ENCODE measurements at regions not wholly inside any gene's neighbourhood (a gene's known extent, or its start where the extent isn't known, plus 50 kb on each side); places are given as distances from the start of the nearest gene placed in this dataset.
A peak's percentile ranks its signal among the peaks of the same experiment; 100 is the strongest.

DNA sequence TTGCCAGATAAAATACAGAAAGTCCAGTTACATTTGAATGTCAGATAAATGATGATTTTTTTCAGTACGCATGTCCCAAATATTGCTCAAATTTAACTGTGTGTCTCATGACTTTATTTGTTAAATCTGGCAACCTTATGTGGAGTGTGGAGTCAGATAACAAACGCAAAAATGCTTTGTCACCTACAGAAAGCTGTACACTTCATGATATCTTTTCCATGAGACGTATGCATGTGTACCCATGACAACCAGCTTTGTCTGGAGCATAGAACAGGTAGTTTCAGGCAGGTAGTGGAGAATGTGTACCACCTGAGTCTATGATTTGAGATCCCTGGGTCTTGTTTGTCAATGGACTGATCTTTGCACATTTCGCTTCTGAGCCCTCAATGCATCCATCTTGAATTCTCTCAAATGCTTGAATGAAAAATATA, 105.5 kb upstream of the CPEB4 start:
- TF ChIP-seq, protein P1, sequence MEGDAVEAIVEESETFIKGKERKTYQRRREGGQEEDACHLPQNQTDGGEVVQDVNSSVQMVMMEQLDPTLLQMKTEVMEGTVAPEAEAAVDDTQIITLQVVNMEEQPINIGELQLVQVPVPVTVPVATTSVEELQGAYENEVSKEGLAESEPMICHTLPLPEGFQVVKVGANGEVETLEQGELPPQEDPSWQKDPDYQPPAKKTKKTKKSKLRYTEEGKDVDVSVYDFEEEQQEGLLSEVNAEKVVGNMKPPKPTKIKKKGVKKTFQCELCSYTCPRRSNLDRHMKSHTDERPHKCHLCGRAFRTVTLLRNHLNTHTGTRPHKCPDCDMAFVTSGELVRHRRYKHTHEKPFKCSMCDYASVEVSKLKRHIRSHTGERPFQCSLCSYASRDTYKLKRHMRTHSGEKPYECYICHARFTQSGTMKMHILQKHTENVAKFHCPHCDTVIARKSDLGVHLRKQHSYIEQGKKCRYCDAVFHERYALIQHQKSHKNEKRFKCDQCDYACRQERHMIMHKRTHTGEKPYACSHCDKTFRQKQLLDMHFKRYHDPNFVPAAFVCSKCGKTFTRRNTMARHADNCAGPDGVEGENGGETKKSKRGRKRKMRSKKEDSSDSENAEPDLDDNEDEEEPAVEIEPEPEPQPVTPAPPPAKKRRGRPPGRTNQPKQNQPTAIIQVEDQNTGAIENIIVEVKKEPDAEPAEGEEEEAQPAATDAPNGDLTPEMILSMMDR (conservative IDR thresholded peaks at IDR 0.05; ENCODE audit: low read depth), result no peak
- no peak for DNase-seq (ENCODE audit: low spot score)
- H3K27ac ChIP-seq, result peak overlapping the region; percentile 81
- POLR2A ChIA-PET (ENCODE audit: low non-redundant PET), result no interaction called here
- CTCF ChIA-PET, result no interaction called here

- CTCF ChIA-PET, result interaction anchor here (0.6 kb wide), 1 partner anchor 9 kb away, joined by 3 read pairs; no protein-coding TSS in a partner anchor
- DNase-seq (ENCODE audit: low spot score), result no peak
- POLR2A ChIA-PET (ENCODE audit: low non-redundant PET), result no interaction called here
- TF ChIP-seq, protein P1 (conservative IDR thresholded peaks at IDR 0.05; ENCODE audit: low read depth), result no peak
- H3K27ac ChIP-seq, result no peak overlapping the region
Measured at GRCh38 chr5:173783371-173783770, 104.8 kb upstream of the CPEB4 start.

DNA sequence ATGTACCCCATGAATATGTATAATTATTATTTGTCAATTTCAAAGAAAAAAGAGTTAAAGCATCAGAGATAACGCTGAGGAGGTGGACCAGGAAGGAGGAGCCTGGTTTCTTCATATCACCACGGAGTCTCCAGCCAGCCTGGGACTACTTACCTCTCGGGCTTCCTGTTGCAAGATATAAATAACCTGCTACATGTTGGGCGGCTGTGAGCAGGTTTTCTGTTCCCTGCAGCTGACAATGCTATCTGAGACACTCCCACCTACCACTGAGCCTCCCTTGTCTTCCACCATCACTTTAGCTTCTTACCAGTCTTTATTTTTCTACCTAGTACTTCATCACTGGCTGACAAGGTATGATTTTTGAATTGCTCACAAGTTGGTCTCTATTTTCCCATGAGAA, 102.7 kb upstream of the CPEB4 start:
- H3K27ac ChIP-seq, result no peak overlapping the region
- ChIA-PET POLR2A (ENCODE audit: low non-redundant PET) (no interaction called here), CTCF (no interaction called here)
- DNase-seq (ENCODE audit: low spot score), result no peak
- TF ChIP-seq, protein P1 (conservative IDR thresholded peaks at IDR 0.05; ENCODE audit: low read depth), result no peak

DNA sequence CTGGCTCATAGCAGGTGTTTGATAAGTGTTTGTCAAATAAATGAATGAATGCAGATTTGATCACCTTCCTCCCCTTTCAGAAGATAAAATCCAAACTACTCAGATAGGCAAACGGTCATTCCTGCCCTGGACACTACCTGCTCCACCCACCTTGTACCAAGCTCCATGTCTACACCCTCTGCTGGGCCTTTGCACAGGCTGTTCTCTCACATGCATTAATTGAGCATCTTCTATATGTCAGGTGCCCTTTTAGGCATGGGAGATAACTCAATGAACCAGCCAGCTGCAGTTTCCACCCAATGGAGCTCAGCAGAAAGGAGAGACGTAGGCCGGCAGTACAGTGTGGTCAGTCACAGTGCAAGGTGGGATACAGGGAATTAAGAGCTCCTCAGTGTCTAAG, 102.3 kb upstream of the CPEB4 start:
- DNase-seq (ENCODE audit: low spot score), result no peak

GRCh38 chr5:173786286-173787187, 101.6 kb upstream of the CPEB4 start:
- DNase-seq (ENCODE audit: low spot score), result no peak
- CTCF ChIA-PET, result interaction anchor here (0.6 to 0.9 kb wide), 2 partner anchors 44 to 49 kb away, joined by 3 to 6 read pairs; no protein-coding TSS in a partner anchor
- POLR2A ChIA-PET (ENCODE audit: low non-redundant PET), result no interaction called here
- H3K27ac ChIP-seq, result no peak overlapping the region
- TF ChIP-seq, protein P1 (conservative IDR thresholded peaks at IDR 0.05; ENCODE audit: low read depth), result no peak

More for the DNA sequence above, 102.3 kb upstream of the CPEB4 start:
- TF ChIP-seq, protein P1 (conservative IDR thresholded peaks at IDR 0.05; ENCODE audit: low read depth), result no peak
- no peak overlapping the region for H3K27ac ChIP-seq
- ChIA-PET CTCF (interaction anchor here (0.6 kb wide), 1 partner anchor 44 kb away, joined by 3 read pairs; no protein-coding TSS in a partner anchor), POLR2A (ENCODE audit: low non-redundant PET) (no interaction called here)

- TF ChIP-seq, protein P1 (conservative IDR thresholded peaks at IDR 0.05; ENCODE audit: low read depth), result no peak
- peak; percentile 78 for DNase-seq (ENCODE audit: low spot score)
- CTCF ChIA-PET, result interaction anchor here (0.7 to 1.0 kb wide), 2 partner anchors 184 to 505 kb away, joined by 3 read pairs; no protein-coding TSS in a partner anchor
- H3K27ac ChIP-seq, result no peak overlapping the region
- POLR2A ChIA-PET (ENCODE audit: low non-redundant PET), result no interaction called here
Measured at GRCh38 chr5:173789031-173789920, 98.9 kb upstream of the CPEB4 start.
